GM18858 (cell line): ENCODE measurements at regions not wholly inside any gene's neighbourhood (a gene's known extent, or its start where the extent isn't known, plus 50 kb on each side); places are given as distances from the start of the nearest gene placed in this dataset.
"Not testable (repeated sequence)": the region's sequence is repeated elsewhere in the genome, so short reads cannot be mapped to it uniquely, and the experiment has no call there.

Source experiments
- ATAC-seq: cut with Tn5 transposase; IDR thresholded peaks from one replicate; pipeline ENCODE4 v1.9.1; 2021; ENCODE audit not compliant: unreplicated experiment

DNA sequence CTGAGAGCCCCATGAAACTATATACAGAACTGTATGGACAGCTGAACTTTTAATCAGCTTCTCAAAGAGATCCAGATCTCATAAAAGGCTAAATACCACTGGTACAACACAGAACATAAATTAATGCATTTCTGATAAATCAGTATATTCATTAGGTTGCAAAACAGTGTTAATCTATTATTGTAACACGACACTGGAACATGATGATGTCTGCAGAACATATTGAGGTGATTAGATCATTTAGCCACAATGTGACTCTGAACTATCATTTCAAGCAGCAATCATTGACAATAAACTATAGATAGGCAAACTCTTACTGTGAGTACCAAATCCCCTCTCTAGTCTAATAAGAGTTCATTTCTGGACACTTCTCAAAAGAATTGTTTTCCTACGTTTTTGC, 50.3 kb downstream of the GASK1B start:
- no peak for ATAC-seq

DNA sequence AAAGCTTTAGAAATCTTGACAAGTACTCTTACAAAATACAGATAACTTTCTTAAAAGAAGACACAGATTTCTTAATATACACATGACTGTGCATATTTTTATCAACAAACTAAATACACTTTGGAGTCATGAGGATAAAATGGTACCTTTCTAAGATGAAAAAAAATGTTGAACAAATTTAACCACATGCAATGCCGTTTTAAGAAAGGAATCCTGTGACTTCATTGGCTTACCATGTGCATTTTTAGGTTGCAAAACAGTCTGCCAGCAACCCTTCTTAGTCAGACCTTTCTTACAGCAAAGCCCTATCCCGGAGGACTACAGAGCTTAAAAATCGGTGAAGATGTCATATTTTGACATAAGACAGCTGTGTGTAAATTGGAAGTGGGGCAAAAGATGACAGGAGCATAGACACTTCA, 51.7 kb downstream of the GASK1B start:
- no peak for ATAC-seq

DNA sequence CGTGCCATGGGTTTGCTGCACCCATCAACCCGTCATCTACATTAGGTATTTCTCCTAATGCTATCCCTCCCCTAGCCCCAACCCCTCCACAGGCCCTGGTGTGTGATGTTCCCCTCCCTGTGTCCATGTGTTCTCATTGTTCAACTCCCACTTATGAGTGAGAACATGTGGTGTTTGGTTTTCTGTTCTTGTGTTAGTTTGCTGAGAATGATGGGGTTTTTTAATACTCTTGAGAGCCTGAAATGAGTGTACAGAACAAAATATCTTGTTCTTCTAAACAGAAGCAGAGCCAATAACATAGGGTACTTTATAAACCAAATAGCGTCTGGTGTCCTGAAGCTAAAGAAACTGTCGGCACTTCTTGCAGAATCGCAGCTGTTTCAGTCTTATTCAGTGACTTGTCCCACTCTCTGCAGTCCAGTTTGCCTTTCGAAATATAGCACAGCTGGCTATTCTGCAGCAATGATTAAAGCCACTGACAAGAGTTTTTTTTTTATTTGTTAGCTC, 52.1 kb downstream of the GASK1B start:
- not testable (repeated sequence) for ATAC-seq

DNA sequence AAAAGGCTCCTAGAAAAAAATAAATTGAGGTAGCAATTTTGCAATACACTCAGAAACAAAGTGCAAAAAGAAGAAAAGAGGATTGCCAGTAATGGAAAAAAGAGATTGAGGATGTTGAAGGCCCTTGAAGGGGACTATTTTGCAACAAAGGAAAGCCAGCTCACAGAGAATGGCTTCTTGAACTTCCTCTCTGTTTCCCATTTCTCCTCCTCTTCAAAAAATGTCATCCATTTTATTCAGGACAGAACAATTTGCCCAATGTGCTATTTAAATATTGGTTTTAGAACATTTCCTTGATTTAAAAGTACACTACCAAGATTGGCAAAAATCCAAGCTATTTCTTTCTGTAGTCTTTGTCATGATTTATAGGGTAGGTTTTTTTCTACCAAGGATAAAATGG, 60.2 kb downstream of the GASK1B start:
- ATAC-seq = no peak

DNA sequence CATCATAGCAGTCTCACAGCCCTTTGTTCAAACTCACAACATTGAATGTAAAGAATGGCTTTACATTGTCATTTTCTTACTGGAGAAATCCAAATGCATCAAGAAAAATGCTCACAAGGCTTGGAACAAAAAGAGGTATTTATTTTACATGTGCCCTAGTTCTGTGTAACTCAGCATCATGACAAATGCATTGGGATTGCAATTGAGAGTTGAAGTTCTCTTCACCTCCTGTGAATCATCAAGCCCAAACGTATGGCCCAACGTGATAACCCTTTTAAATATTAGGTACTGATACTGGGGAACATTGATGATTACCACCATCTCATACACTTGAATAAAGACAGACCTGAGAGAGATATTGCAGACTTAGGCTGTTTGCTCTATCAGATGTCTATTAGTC, 61.6 kb downstream of the GASK1B start:
- no peak for ATAC-seq

DNA sequence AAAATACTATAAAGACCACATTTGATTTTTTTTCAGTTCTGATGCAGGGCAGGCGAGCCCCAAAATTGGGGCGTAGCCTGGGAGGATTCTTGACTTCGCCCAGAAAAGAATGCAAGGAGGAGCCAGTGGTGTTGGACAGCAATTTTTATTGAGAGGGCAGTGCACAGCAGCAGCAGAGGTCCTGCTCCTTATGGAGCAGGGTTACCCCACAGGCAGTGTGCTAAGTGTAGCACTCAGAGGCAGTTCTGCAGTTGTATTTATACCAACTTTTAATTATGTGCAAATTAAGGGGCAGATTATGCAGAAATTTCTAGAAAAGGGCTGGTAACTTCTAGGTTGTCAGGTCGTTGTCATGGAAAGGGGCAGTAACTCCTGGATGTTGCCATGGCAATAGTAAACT, 69.9 kb downstream of the GASK1B start:
- ATAC-seq = no peak

DNA sequence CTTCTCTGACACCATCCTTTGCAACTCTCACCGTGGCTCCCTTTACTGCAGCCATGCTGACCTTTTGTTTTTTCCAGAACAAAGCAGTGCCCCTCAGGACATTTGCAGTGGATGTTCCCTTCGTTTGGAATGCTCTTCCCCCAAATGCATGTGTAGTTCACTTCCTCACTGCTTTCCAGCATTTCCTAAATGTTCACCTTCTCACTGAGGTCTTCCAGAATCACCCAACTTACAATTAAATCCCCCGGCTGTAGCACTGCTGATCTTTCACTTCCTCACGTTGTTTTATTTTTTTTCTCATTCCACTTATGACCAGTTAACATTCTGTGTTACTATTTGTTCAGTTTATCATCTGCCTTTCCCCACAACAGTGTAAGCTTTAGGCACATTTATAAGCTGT, 73.1 kb downstream of the GASK1B start:
- no peak for ATAC-seq

DNA sequence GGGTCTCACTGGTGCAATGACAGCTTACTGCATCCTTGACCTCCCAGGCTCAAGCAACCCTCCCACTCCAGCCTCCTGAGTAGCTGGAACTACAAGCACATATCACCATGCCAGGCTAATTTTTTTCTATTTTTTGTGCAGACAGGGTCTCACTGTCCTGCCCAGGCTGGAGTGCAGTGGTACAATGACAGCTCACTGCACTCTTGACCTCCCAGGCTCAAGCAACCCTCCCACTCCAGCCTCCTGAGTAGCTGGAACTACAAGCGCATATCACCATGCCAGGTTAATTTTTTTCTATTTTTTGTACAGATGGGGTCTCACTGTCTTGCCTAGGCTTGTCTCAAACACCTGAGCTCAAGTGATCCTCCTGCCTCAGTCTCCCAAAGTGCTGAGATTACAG, 74.0 kb downstream of the GASK1B start:
- no peak for ATAC-seq

DNA sequence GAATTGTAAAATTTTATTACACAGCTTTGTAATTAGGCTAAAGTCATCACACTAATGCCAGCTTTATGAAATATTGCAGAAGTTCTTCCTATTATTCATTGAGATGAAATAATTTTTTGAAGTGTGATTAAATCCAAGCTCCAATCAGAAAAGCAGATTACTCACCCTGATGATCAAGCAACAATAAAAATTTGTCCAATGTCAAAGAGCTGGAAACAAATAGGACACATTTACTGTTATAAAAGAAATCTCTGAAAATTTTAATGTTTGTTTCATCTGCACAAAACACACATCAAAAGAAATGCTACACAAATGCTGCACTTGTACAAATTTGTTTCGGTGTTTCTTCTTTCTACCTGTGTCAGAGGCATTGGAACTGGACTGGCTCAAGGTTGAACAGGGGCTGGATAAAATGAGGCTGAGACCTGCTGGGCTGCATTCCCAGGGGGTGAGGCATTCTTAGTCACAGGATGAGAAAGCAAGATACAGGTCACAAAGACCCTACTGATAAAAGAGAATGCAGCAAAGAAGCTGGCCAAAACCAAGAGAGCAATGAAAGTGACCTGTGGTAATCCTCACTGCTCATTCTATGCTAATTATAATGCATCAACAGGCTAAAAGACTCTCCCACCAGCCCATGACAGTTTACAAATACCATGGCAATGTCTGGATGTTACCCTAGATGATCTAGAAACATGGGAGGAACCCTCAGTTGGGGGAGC, 78.3 kb downstream of the GASK1B start:
- no peak for ATAC-seq

DNA sequence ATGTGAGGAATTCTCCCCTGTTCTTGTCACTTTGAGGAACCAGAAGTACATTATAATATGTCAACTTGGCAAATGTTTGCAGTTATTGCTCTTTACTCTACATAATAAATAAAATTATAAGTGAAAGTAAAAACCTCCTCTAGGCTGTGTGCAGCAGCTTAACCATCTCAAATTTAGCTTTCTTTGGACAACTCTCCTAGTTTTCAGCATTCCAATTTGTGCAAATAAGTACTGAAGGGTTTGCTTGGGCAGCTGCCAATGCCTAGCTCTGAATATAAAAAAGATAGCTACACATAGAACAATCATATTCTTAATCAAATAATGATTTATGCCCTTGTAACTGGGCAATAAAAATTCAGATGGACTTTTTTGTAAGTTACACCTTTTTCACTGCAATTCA, 82.5 kb downstream of the GASK1B start:
- ATAC-seq = no peak

DNA sequence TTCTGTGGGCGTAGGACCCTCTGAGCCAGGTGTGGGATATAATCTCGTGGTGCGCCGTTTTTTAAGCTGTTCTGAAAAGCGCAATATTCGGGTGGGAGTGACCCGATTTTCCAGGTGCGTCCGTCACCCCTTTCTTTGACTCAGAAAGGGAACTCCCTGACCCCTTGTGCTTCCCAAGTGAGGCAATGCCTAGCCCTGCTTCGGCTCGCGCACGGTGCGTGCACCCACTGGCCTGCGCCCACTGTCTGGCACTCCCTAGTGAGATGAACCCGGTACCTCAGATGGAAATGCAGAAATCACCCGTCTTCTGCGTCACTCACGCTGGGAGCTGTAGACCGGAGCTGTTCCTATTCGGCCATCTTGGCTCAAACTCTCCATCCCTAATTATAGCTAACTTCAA, 82.9 kb downstream of the GASK1B start:
- not testable (repeated sequence) for ATAC-seq

DNA sequence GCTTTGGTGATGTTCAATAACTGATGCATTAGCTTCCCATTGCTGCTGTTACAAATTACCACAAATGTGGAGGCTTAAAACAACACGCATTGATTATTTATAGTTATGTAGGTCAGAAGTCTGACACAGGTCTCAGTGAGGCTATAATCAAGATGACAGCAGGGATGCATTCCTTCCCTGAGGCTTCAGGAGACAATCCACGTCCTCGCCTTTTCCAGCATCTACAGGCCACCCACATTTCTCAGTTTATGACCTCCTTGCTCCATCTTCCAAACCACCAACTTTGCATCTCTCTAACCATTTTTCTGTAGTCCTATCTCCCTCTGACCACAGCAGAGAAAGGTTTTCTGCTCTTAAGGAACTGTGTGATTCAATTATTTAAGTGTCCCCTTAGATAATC, 92.5 kb downstream of the GASK1B start:
- ATAC-seq = no peak

DNA sequence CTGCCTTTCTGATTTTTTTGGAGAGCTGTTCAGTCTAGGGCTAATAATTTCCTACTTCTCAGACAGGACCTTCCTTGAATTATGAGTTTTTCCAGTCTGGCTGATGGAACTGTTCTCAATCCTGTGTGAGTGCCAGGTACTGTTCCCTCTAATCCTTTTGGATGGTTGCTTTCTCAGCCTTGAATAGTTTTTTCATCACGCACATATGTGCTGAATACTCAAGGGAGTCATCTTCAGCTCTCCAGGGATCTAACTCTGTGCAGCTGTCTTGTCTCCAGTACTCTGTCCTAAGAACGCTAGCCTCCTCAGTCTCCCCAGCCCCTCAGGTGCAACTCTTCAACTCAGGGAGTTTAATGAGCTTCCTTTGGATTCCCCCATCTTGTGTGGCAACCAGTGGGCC, 93.2 kb downstream of the GASK1B start:
- no peak for ATAC-seq

DNA sequence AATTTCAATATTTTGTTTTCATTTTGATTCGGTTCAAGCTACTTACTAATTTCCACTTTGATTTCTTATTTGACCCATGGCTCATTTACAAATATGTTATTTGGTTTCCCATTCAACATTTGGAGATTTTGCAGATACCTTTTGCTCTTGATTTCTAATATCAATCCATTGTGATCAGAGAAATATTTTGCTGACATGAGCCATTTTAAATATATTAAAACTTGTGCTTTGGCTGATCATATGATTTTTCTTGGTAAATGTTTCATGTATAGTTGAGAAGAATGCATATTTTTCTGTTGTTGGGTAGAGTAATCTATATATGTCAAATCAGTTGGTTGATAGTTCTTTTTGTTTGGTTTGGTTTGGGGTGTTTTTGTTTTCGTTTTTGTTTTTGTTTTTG, 95.0 kb downstream of the GASK1B start:
- no peak for ATAC-seq

DNA sequence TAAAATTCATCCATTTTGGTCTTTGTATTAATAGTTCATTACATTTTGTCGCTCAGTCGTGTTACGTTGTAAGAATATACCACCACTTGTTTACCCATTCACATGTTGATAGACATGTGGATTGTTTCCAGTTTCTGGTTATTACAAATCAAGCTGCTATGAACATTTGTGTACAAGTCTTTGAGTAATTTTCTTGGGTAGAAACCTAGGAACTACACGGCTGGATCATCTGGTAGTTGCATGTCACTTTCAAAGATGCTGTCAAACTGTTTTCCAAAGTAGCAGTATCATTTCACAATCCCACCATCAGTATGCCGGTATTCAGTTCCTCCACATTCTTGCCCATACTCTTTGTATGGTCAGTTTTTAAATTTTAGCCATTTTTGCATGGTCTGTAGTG, 98.0 kb downstream of the GASK1B start:
- ATAC-seq = no peak

DNA sequence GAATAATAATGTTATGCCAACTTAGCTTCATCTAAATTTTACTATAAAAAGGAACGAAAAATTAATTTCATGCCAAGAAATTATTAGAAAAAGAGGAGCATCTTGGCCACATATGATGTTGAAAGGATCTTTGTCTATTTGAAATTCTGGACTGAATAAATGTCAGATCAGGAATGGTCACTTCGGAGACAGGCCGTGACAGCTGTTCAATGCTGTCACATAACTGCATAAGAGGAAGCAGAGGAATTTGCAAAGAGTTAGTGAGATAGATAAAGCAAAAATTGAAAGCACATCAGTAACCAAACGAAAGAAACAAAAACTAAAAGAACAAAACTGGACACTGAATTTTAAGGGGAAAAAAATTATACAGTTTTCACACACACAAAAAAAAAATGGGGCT, 100.9 kb downstream of the GASK1B start:
- ATAC-seq = no peak

DNA sequence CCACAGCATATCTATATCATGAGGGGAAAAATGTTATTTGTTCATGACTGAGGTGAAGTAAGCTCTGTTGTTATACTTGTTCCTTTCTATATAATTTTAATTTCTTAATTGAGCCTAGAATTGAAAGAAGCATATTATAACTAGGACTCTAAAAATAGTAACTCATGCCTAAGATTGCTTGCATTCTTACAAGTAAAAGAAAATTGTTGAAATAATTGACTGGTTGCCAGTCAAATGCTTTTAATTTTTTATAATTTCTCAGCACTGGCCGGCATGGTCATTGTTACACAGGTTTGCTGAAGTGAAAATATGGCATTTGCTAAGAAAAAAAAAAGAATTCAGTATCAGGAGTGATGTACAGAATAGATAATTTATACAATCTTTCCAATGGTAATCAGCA, 104.8 kb downstream of the GASK1B start:
- ATAC-seq = no peak

DNA sequence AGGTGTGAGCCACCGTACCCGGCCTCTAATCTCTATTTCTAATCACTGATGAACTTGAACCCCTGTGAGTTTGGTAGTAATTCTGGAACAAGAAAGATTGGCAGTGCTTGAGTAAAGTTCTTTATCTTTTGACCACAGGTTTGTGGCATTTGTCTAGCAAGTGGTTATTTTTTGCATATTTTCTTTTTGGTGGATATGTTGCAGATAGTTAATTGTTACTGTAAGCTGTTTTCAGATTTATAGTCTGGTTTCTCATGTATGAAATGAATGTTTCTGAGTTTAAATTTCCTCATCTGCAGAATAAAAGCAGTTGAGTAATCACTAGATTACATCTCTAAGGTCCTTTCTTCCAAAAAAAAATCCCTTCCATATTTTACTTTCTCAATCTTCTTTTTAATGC, 105.2 kb downstream of the GASK1B start:
- ATAC-seq = no peak

DNA sequence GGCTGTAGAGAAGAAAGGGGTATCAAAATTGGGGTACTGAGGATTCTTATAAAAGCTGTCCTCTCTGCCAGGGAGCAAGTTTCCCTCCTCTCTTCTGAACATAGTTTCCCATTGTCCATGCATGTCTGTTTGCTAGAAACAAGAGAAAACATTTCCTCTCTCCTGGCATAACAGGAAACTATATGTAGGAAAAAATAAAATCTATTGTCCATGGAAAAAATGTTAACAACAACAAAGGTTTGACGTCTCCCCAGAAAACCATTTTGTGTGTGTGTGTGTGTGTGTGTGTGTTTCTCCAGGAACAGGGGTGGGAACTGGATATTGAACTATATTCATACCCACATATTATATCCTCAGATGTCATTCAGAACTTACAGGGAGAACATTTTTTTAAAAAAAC, 107.2 kb downstream of the GASK1B start:
- no peak for ATAC-seq

DNA sequence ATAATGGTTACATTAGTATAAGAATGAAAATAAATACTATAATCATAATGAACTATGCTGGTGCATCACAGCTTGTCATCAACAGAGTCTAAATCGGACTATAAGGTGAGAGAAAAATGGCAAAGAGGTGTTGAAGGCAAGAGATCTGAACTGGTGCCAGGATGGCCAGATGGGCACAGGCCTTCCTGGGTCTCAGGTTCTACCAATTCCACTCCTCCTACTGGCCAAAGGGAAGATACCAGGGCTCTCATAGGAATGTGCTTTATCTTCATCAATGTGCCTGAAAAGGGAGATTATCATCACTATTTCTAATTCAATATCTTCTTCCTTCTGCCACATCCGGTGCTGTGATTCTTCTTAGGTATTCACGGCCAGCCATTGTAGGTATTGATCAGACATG, 107.6 kb downstream of the GASK1B start:
- ATAC-seq = no peak

DNA sequence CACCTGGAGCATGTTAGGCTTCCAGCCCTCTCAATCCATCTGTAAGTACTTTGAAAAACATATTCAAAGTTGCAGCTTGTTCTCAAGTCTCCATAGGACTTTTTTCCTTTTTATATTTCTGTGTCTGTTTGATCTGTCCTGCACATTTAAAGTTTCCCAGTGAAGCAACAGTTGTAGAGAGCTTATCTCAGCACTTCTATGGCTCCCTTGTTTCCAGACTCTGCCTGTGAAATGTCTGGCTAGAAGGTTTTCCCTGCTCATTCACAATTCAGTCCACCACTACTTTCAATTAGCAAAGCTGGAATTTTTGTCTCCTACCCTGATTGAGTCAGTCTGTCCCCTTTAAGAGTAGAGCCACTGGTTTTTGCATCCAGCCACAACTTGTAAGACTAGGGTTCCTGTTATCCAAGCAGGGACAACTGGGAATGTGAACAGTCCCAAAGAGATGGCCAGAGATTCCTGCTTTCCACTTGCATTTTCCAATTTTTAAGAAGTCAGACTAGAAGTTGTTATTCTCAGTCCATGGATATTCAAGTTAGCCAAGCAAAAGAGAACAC, 116.1 kb downstream of the GASK1B start:
- no peak for ATAC-seq

DNA sequence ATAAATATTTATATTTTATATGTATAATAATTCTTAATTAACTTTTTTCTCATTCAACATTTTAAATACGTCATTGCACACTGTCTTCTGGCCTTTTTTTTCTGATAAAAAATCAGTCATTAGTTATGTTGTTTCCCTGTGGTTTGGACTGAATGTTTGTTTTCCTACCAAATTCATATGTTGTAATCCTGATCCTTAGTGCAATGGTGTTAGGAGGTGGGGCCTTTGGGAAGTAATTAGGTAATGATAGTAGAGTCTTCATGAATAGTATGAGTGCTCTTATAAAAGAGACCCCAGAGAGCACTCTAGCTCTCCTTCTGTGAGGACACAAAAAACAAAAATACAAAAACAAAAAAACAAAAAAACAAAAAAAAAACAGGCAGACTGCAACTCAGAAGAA, 117.2 kb downstream of the GASK1B start:
- ATAC-seq = no peak

DNA sequence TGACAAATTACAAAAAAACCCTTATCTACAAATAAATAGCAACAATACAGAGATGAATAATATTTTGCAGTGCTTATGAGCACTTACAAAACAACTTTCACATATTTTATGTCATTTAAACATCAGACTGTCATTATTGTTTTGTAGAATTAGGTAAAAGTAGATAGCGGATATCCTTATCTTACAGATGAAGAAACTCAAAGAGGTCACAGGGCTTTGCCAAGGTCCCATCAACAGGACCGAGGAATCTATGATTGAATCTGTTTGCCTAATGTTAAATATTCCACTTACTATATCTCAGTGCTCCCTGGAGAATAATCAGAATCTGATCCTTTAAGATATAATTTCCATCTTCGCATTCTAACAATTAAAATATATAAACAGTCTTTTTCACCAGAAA, 119.0 kb downstream of the GASK1B start:
- ATAC-seq = no peak
